ENCODE measurements at regions not wholly inside any gene's neighbourhood (a gene's known extent, or its start where the extent isn't known, plus 50 kb on each side); places are given as distances from the start of the nearest gene placed in this dataset.

GRCh38 chr7:33700001-33700899 is 205.1 kb upstream of the BMPER start:
- no peak for DNase-seq (ENCODE audit: low read depth in 4 of 4, low spot score in 3 of 4)

GRCh38 chr7:33701189-33701740 is 204.1 kb upstream of the BMPER start:
- no peak for DNase-seq (ENCODE audit: low read depth in 4 of 4, low spot score in 3 of 4)

DNA sequence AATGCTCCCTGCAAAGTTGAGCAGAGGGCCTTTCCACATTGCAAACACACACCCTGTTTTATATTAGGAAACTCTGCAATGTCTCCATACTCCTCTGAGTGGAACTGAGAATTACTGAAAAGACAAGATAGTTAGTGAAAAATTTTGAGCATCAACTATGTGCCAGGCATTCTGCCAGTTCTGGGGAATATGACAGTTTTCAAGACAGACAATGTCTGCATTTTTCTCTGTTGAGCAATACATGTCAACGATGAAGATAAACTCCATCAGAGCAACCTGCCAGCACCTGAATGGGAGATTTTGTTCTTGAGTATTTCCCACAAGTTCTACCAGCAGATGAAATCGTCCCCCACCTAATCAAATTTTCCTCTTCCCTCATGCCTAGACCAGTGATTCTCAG is 203.4 kb upstream of the BMPER start:
- DNase-seq (ENCODE audit: low read depth in 4 of 4, low spot score in 3 of 4) = no peak

DNA sequence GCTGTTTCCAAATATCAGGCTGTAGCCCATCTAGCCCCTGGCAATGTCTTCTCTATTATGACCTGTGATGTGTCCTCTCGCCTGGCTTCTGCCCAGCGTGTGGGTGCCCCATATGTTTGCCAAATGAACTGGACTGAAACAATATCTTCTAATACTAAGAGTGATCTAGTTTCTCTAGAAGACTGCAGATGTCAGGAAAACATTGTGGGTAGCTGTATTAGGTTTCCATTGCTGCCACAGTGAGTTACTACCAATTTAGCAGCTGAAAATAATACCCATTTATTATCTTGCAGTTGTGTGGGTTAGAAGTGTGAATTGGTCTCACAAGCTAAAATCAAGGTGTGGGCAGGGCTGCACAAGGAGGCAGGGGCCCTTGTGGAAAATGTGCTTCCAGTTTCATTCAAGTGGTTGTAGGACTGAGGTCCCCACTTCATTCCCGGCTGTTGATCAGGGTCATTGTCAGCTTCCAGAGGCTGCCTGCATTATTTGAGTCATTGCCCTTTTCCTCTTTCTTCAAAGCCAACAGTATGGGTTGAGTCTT is 202.8 kb upstream of the BMPER start:
- DNase-seq (ENCODE audit: low read depth in 4 of 4, low spot score in 3 of 4) = no peak

DNA sequence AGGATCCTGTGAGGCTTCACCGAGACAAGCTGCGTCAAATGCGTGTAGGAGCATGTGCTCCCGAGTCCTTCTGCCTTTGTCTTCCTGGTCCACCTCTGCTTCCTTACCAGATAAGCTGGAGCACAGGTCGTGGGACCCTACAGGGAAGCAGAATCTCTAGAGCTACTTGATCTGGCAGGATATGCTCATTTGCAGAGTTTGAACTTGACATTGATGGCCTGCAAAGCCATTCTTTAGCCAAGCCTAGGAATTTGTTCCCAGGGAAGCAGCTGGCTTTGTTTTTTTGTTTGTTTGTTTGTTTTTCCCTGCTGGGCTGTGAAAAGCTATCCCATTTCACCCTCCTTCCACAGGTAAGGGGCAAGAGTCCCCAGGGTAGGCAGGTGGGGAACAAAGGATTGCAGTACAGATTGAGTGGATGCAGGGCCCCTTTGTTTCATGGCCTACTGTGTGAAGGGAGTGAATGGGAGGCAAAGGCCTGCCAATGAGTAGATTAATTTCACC is 200.0 kb upstream of the BMPER start:
- DNase-seq (ENCODE audit: low read depth in 4 of 4, low spot score in 3 of 4) = no peak

- DNase-seq (ENCODE audit: low read depth in 4 of 4, low spot score in 3 of 4) = no peak
These were observed 199.2 kb upstream of the BMPER start for GRCh38 chr7:33706186-33706585.

DNA sequence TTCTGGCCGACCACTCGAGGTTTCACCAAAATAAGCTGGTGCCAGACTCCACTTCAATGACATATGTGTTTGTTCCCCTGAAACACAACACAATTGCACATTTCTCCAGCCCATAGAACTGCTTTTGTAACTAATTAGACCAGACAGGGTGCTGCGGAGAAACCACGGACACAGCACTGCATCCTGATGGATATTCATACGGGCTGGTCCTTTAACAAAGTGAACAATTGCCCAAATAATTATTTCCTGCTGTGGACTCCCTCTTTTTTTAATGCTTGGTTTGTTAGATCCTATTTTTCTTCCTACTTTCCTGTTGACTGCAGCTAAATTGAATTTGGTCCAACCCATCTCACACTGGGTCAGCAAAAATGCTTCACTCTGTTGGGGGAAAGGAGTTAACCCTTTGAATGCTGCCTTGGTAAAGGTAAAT is 198.6 kb upstream of the BMPER start:
- DNase-seq (ENCODE audit: low read depth in 4 of 4, low spot score in 3 of 4) = no peak

DNA sequence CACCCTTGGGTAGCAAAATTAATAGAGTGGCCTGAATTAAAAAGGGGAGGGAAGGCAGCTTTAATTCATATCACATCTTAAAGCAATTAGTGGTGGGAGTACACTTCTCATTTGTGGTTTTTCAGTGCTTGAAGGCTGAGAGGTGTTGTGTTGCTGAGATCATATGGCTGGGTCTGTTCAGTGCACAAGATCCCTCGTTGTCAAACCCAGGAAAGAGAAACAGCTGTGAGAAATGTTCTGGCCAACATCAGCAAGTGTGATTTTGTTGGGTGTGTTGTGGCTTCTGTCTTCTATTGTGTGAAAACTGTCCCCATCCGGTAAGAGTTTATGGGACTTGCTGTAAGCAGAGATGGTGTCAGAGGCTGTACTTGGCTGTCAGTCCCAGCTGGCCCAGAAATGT is 197.9 kb upstream of the BMPER start:
- no peak for DNase-seq (ENCODE audit: low read depth in 4 of 4, low spot score in 3 of 4)

GRCh38 chr7:33710608-33711007 is 194.7 kb upstream of the BMPER start:
- DNase-seq (ENCODE audit: low read depth in 4 of 4, low spot score in 3 of 4) = no peak

DNA sequence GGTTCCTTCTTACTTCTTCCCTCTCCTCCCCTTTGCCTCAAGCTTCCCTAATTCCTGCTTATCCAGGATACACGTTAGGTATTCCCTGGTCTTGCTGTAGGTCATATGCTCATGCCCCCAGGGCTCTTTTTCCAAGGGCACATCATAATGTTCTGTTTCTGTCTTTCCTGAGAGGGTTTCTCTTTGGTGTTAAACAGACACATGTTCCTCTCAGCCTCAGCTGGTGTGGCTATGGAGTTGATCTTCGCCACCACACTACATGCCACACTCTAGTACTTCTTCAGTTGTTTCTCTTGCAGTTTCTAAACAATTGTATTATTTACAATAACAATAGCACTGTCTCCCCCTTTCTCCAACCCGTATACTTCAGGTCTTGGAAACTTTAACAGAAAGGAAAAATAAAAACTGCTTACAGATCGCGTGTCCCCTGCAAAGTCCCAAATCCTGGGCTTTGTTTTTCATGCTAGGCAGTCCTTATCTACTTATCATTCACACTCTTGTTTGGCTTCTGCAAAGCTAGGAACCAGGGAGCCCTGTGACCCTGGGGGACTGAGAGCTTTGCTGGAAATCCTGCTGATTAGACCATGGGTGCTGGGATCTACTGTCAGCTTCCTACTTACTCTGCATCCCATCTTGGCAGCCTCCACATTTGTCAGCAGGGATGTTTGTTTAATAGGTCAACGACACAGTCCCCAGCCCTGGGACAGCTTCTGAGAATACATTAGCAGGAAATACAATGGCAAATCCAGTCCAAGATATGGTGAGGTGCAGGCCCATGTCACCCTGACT is 193.9 kb upstream of the BMPER start:
- DNase-seq (ENCODE audit: low read depth in 4 of 4, low spot score in 3 of 4) = no peak

DNA sequence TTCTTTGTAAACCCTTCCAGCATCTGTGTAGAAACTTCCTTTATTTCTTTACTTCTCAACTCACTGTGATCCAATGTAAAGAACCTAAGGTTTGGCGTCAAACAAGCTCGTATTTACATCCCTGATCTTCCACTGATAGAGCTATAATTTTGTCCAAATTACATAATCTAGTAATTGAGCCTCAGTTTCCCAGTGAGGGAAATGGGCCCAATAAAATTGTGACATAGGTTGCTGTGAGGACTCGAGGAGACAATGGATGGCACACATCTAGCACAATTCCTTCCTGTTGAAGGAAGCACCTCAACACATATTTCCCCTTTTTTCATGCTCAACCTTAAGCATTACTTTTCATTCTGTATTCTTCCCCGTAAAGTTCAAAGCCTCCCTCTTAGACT is 193.3 kb upstream of the BMPER start:
- no peak for DNase-seq (ENCODE audit: low read depth in 4 of 4, low spot score in 3 of 4)

GRCh38 chr7:33714208-33714607 is 191.1 kb upstream of the BMPER start:
- DNase-seq (ENCODE audit: low read depth in 4 of 4, low spot score in 3 of 4) = no peak

DNA sequence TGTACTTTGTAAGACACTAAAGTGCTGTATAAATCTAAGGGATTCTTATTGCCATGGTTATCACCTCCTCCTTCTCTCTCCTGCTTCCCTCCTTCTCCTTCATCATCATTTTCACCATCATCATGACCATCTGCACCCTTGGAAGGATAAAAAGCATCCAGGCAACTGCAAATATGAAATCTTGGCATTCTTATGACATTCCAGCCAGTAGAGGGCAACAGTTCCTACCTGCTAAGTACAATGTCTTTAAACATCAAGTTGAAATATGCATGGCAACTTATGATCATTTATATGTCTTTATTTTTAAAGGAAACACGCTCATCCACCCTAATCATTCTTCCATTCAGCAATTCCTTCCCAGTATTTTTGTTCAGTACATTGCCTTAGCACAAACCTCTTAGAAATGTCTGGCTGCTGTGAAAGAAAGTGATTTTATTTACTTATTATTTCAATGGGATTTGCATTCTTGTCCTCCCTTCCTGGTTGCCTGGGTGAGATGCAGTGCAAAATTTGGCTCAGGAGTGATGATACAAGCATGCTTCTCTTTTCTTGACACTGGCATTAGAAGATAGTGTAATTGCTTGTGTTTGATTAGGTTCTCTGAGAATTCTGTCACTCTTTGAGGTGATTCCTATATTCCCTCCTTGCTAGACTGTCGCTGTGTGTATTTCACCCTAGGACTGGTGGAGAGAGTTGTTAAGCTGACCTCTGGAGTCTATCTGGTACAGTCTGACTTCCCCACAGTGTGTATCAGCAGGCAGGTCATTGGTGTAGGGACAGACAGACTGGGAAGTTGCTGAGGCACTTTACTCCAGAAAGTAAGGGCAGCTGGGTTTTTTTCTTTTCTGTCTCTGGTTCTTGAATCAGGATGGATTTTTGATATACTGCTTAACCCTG is 188.5 kb upstream of the BMPER start:
- DNase-seq (ENCODE audit: low read depth in 4 of 4, low spot score in 3 of 4) = no peak

GRCh38 chr7:33719059-33719581 is 186.2 kb upstream of the BMPER start:
- no peak for DNase-seq (ENCODE audit: low read depth in 4 of 4, low spot score in 3 of 4)

DNA sequence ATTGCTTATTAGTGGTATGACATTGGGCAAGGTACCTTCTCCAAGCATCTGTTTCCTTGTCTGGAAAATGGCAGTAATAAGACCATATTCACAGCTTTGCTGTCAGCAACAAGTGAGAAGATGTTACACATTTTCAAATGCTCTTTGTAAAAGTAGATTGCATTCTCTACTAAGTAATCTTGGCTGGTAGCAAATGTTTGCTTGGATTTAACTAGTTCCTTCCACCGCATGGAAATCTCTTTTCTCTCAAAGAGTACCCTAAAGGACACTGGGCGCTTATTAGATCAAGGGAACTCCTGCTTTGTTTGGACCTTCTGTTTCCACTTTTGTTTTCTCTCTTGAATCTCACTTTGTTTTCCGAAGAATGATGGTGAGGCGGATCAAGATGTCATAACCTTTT is 185.2 kb upstream of the BMPER start:
- DNase-seq (ENCODE audit: low read depth in 4 of 4, low spot score in 3 of 4) = no peak

DNA sequence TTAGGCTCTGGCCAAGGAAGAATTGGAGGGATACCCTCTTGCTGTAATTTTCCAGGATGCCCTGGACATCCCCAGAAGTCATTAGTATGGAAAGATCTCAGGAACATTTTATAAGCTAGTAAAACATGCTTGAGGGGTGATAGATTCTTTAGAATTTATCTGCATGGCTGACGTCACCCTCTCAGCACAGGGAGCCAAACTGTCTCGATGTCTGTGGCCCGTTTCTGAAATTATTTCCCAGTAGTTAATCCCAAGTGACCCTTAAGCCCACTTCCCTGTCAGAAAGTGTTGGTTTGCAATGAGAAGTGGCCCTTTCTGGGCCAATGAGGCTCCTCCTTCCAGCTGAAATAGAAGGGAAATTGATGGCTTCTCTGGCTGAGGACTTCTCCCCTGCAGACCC is 184.5 kb upstream of the BMPER start:
- DNase-seq (ENCODE audit: low read depth in 4 of 4, low spot score in 3 of 4) = no peak

- no peak for DNase-seq (ENCODE audit: low read depth in 4 of 4, low spot score in 3 of 4)
These were observed 183.4 kb upstream of the BMPER start for GRCh38 chr7:33721895-33722294.

GRCh38 chr7:33722383-33723101 is 182.8 kb upstream of the BMPER start:
- DNase-seq (ENCODE audit: low read depth in 4 of 4, low spot score in 3 of 4) = peak in 1 of 4 donors; percentile 40

DNA sequence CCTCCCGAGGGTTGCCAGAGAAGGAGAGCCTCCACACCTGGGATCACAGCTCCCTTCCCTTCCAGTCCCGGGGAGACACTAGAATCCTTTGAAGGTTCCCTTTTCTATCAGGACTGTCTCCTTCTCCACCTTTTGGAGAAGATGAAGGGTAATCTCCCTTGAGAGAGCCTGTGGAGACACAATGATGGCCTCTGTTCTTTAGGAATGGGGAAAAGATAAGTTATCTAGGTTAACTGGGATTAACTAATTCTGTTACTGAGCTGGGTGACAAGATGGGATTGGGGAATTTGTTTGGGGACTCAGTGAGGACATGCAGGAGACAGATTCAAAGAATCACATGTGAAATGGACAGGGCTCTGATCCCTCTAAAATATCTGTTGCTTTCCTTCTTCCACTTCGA is 181.1 kb upstream of the BMPER start:
- no peak for DNase-seq (ENCODE audit: low read depth in 4 of 4, low spot score in 3 of 4)
